ENCODE measurements at regions not wholly inside any gene's neighbourhood (a gene's known extent, or its start where the extent isn't known, plus 50 kb on each side); places are given as distances from the start of the nearest gene placed in this dataset.

- TF ChIP-seq CTCF (IDR thresholded peaks at IDR 0.05; ENCODE audit: control extremely low read depth, extremely low read depth), result no peak
- peak overlapping the region in 1 of 2 donors; percentile 50 for H3K27ac ChIP-seq (ENCODE audit: low read depth in 1 of 2, low read length in 1 of 2)
- DNase-seq (no peak), ATAC-seq (ENCODE audit: insufficient read depth, low FRiP score) (no peak)
- WGBS, 2 donors, result 64 to 89% methylated on average over 3 of the region's 3 CpGs
- no peaks in the 10 kb centered on the region for H3K4me1 ChIP-seq (ENCODE audit: control insufficient read depth in 5 of 5, insufficient read depth in 5 of 5, low read length in 5 of 5)
- H3K36me3 ChIP-seq (ENCODE audit: control insufficient read depth in 4 of 4, insufficient read depth in 4 of 4, low read length in 4 of 4), result no peaks in the 10 kb centered on the region
- H3K9ac ChIP-seq (ENCODE audit: insufficient read depth in 1 of 2, low read length in 2 of 2), result no peak overlapping the region
- H3K27me3 ChIP-seq (ENCODE audit: control insufficient read depth in 3 of 3, insufficient read depth in 3 of 3, low read length in 2 of 3), result no peaks in the 10 kb centered on the region
- no peak overlapping the region for H3K4me3 ChIP-seq
- peaks cover 0 to 4% (median 0%) of the 10 kb centered on the region in 4 donors for H3K9me3 ChIP-seq (ENCODE audit: control insufficient read depth in 4 of 4, insufficient read depth in 3 of 4, low read length in 3 of 4)
Observed at GRCh38 chr5:60208716-60209115, 315.2 kb upstream of the PDE4D start.

- H3K9ac ChIP-seq (ENCODE audit: insufficient read depth in 1 of 2, low read length in 2 of 2), result no peak overlapping the region
- H3K4me3 ChIP-seq, result no peak overlapping the region
- DNase-seq (peak in 1 of 3 donors; percentile 49), ATAC-seq (ENCODE audit: insufficient read depth, low FRiP score) (peak; percentile 64)
- H3K27ac ChIP-seq (ENCODE audit: low read depth in 1 of 2, low read length in 1 of 2), result no peak overlapping the region
- peaks cover 0 to 4% (median 0%) of the 10 kb centered on the region in 4 donors for H3K9me3 ChIP-seq (ENCODE audit: control insufficient read depth in 4 of 4, insufficient read depth in 3 of 4, low read length in 3 of 4)
- H3K4me1 ChIP-seq (ENCODE audit: control insufficient read depth in 5 of 5, insufficient read depth in 5 of 5, low read length in 5 of 5), result no peaks in the 10 kb centered on the region
- H3K27me3 ChIP-seq (ENCODE audit: control insufficient read depth in 3 of 3, insufficient read depth in 3 of 3, low read length in 2 of 3), result no peaks in the 10 kb centered on the region
- H3K36me3 ChIP-seq (ENCODE audit: control insufficient read depth in 4 of 4, insufficient read depth in 4 of 4, low read length in 4 of 4), result no peaks in the 10 kb centered on the region
- 28 to 41% methylated on average over 3 of the region's 3 CpGs for WGBS, 2 donors
- no peak for TF ChIP-seq CTCF (IDR thresholded peaks at IDR 0.05; ENCODE audit: control extremely low read depth, extremely low read depth)
Observed at GRCh38 chr5:60207040-60207439, 313.5 kb upstream of the PDE4D start.

GRCh38 chr5:60206234-60206633 is 312.7 kb upstream of the PDE4D start:
- Histone ChIP-seq H3K4me3 (no peak overlapping the region), H3K4me1 (ENCODE audit: control insufficient read depth in 5 of 5, insufficient read depth in 5 of 5, low read length in 5 of 5) (no peaks in the 10 kb centered on the region), H3K27ac (ENCODE audit: low read depth in 1 of 2, low read length in 1 of 2) (no peak overlapping the region), H3K9me3 (ENCODE audit: control insufficient read depth in 4 of 4, insufficient read depth in 3 of 4, low read length in 3 of 4) (peaks cover 0 to 4% (median 0%) of the 10 kb centered on the region in 4 donors), H3K27me3 (ENCODE audit: control insufficient read depth in 3 of 3, insufficient read depth in 3 of 3, low read length in 2 of 3) (no peaks in the 10 kb centered on the region), H3K9ac (ENCODE audit: insufficient read depth in 1 of 2, low read length in 2 of 2) (no peak overlapping the region), H3K36me3 (ENCODE audit: control insufficient read depth in 4 of 4, insufficient read depth in 4 of 4, low read length in 4 of 4) (no peaks in the 10 kb centered on the region)
- no peak for DNase-seq
- no peak for TF ChIP-seq CTCF (IDR thresholded peaks at IDR 0.05; ENCODE audit: control extremely low read depth, extremely low read depth)
- 67 to 86% methylated on average over 1 of the region's 1 CpG for WGBS, 2 donors
- peak; percentile 15 for ATAC-seq (ENCODE audit: insufficient read depth, low FRiP score)

GRCh38 chr5:60205071-60205470 is 311.5 kb upstream of the PDE4D start:
- 94% methylated on average over 2 of the region's 2 CpGs for WGBS, 2 donors
- ATAC-seq (ENCODE audit: insufficient read depth, low FRiP score), result no peak

More at GRCh38 chr5:60205071-60205470, 311.5 kb upstream of the PDE4D start:
- H3K9me3 ChIP-seq (ENCODE audit: control insufficient read depth in 4 of 4, insufficient read depth in 3 of 4, low read length in 3 of 4), result peaks cover 0 to 1% (median 0%) of the 10 kb centered on the region in 4 donors
- DNase-seq, result no peak
- H3K27ac ChIP-seq (ENCODE audit: low read depth in 1 of 2, low read length in 1 of 2), result no peak overlapping the region
- H3K4me1 ChIP-seq (ENCODE audit: control insufficient read depth in 5 of 5, insufficient read depth in 5 of 5, low read length in 5 of 5), result no peaks in the 10 kb centered on the region
- H3K27me3 ChIP-seq (ENCODE audit: control insufficient read depth in 3 of 3, insufficient read depth in 3 of 3, low read length in 2 of 3), result no peaks in the 10 kb centered on the region
- TF ChIP-seq CTCF (IDR thresholded peaks at IDR 0.05; ENCODE audit: control extremely low read depth, extremely low read depth), result no peak
- H3K9ac ChIP-seq (ENCODE audit: insufficient read depth in 1 of 2, low read length in 2 of 2), result no peak overlapping the region
- H3K4me3 ChIP-seq, result no peak overlapping the region
- no peaks in the 10 kb centered on the region for H3K36me3 ChIP-seq (ENCODE audit: control insufficient read depth in 4 of 4, insufficient read depth in 4 of 4, low read length in 4 of 4)

Data from lung (tissue), 11 donors.